ENCODE measurements at regions not wholly inside any gene's neighbourhood (a gene's known extent, or its start where the extent isn't known, plus 50 kb on each side); places are given as distances from the start of the nearest gene placed in this dataset.

DNA sequence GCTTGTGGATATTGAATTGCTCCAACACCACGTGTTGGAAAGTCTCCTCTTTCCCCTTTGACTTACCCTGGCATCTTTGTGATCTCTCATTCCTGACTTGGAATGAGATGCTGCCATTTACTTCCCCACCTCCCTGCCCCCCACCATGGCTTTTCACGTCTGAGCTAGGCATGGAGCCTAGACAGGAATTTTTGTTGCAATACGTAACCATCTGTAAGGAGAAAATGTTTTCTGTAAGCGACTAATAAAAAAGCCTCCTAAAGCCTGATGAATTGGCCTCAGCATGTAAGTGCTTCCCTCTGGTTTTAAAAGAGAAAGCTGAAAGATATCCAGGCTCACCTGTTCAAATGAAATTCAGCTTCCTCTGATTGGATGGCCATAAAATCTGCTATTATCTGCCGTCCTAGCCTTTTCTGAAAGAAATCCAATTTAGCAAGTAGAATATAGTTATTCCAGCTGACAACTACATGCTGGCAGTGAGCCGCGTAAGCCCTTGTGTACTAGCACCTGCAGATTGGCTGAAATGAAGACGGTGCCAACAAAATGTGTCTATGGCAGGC is 200.1 kb downstream of the NSG2 start:
- Histone ChIP-seq H3K27ac (ENCODE audit: low read depth, low read length) (no peak overlapping the region), H3K9ac (ENCODE audit: low read length in 5 of 5) (no peak overlapping the region), H3K4me1 (ENCODE audit: control insufficient read depth in 5 of 5, insufficient read depth in 5 of 5, low read length in 5 of 5) (peaks cover 0 to 7% (median 0%) of the 10 kb centered on the region in 5 donors), H3K36me3 (ENCODE audit: control insufficient read depth in 5 of 5, insufficient read depth in 5 of 5, low read length in 5 of 5) (no peaks in the 10 kb centered on the region), H3K9me3 (ENCODE audit: control insufficient read depth in 5 of 5, low read length in 5 of 5) (peaks cover 0 to 4% (median 0%) of the 10 kb centered on the region in 5 donors), H3K27me3 (ENCODE audit: control insufficient read depth in 5 of 5, insufficient read depth in 4 of 5, low read length in 5 of 5) (peaks cover 0 to 14% (median 0%) of the 10 kb centered on the region in 5 donors), H3K4me3 (ENCODE audit: low read depth in 1 of 5, low read length in 5 of 5) (no peak overlapping the region)

DNA sequence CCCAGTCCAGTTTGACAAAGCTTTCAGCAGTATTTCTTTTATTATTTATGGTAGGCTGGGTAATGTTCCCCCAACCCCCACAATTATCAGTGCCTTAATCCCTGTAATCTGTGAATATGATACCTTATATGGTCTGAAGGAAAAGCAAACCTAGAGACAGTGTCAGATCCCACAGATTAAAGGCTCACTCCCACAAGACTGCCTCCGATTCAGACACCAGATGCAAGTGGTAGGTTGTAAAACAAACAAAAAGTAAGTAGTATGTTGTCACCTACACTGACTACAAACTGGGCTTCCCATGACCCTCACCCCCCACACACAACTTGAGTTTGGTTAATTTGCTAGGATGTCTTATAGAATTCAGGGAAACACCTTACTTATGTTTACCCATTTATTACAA is 201.2 kb downstream of the NSG2 start:
- Histone ChIP-seq H3K27me3 (ENCODE audit: control insufficient read depth in 5 of 5, insufficient read depth in 4 of 5, low read length in 5 of 5) (peaks cover 0 to 8% (median 0%) of the 10 kb centered on the region in 5 donors), H3K4me1 (ENCODE audit: control insufficient read depth in 5 of 5, insufficient read depth in 5 of 5, low read length in 5 of 5) (peaks cover 0 to 7% (median 0%) of the 10 kb centered on the region in 5 donors), H3K4me3 (ENCODE audit: low read depth in 1 of 5, low read length in 5 of 5) (no peak overlapping the region), H3K9ac (ENCODE audit: low read length in 5 of 5) (no peak overlapping the region), H3K36me3 (ENCODE audit: control insufficient read depth in 5 of 5, insufficient read depth in 5 of 5, low read length in 5 of 5) (no peaks in the 10 kb centered on the region), H3K27ac (ENCODE audit: low read depth, low read length) (no peak overlapping the region), H3K9me3 (ENCODE audit: control insufficient read depth in 5 of 5, low read length in 5 of 5) (peaks cover 0 to 4% (median 0%) of the 10 kb centered on the region in 5 donors)

DNA sequence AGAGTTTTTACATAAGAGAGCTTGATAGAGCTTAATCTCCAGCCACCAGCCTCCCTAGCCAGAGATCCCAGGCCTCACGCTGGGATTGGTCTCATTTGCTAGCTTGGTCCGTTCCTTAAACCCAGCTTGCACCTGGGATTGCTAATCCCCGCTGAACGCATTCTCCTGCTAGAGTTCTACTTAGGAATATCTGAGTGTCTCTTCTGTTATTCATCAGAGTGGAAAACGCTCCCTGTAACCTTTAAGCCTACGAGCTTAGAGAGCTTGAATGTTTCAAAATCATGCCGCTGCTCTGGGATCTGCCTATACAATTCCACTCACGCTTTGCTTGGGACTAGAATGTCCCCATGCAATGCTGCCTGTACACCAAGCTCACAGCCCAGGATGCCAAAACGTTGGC is 201.8 kb downstream of the NSG2 start:
- no peak overlapping the region for H3K4me3 ChIP-seq (ENCODE audit: low read depth in 1 of 5, low read length in 5 of 5)
- H3K9me3 ChIP-seq (ENCODE audit: control insufficient read depth in 5 of 5, low read length in 5 of 5) = peaks cover 0 to 4% (median 0%) of the 10 kb centered on the region in 5 donors
- H3K27ac ChIP-seq (ENCODE audit: low read depth, low read length) = no peak overlapping the region
- no peaks in the 10 kb centered on the region for H3K36me3 ChIP-seq (ENCODE audit: control insufficient read depth in 5 of 5, insufficient read depth in 5 of 5, low read length in 5 of 5)
- peaks cover 0 to 7% (median 0%) of the 10 kb centered on the region in 5 donors for H3K27me3 ChIP-seq (ENCODE audit: control insufficient read depth in 5 of 5, insufficient read depth in 4 of 5, low read length in 5 of 5)
- H3K9ac ChIP-seq (ENCODE audit: low read length in 5 of 5) = no peak overlapping the region
- H3K4me1 ChIP-seq (ENCODE audit: control insufficient read depth in 5 of 5, insufficient read depth in 5 of 5, low read length in 5 of 5) = peaks cover 0 to 7% (median 0%) of the 10 kb centered on the region in 5 donors

DNA sequence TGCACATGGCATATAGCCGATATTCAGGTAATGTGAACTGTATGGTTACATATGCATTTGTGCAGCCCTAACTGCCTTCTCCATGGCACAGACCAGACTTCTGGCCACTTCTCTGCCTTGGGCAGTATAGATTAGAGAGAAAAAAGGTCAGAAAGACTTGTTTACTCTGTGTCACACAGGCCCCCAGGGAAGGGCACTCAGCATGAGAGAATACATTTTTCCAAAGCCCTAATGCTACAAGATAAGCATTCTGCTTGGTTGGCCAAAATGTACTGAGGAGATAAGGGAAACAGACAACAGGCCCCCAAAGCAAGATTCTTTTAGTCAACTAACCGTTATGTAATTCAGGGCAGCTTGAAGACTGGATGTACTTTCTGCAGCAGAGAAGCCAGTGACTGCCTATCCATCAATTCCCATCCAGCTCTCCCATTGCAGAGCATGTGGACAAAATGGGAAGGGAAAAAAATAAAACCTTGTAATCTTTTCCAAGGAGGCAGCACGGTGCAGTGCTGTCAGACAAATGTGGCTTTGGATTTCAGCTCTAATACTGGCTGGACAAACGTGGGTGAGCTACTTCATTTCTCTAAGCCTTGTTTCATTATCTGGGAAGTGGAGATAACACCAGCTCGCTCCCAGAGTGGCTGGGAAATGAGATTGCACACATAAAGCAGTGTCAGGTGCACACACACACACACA is 205.9 kb downstream of the NSG2 start:
- H3K4me1 ChIP-seq (ENCODE audit: control insufficient read depth in 5 of 5, insufficient read depth in 5 of 5, low read length in 5 of 5) = no peaks in the 10 kb centered on the region
- H3K4me3 ChIP-seq (ENCODE audit: low read depth in 1 of 5, low read length in 5 of 5) = no peak overlapping the region
- peaks cover 0 to 4% (median 0%) of the 10 kb centered on the region in 5 donors for H3K27me3 ChIP-seq (ENCODE audit: control insufficient read depth in 5 of 5, insufficient read depth in 4 of 5, low read length in 5 of 5)
- peaks cover 0 to under 1% (median 0%) of the 10 kb centered on the region in 5 donors for H3K9me3 ChIP-seq (ENCODE audit: control insufficient read depth in 5 of 5, low read length in 5 of 5)
- no peak overlapping the region for H3K27ac ChIP-seq (ENCODE audit: low read depth, low read length)
- no peak overlapping the region for H3K9ac ChIP-seq (ENCODE audit: low read length in 5 of 5)
- H3K36me3 ChIP-seq (ENCODE audit: control insufficient read depth in 5 of 5, insufficient read depth in 5 of 5, low read length in 5 of 5) = no peaks in the 10 kb centered on the region

DNA sequence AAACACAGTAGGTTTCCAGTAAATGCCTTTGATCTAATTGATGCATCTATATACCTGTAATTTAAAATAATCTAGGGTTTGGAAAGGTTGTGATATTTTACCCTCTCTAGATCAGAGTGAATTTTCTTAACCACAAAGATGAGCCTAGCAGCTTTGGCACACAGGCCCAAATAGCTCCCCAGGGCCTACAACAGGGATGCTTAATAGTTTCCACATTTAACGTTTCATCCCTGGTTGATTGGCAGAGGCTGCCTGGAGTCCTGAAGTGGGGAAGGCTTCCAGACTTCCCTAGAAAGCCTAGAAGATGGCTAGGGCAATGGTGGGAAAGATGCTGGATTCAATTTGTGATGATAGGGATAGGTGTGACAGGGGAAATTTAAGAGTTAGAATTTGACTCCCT is 206.6 kb downstream of the NSG2 start:
- peaks cover 0 to 4% (median 0%) of the 10 kb centered on the region in 5 donors for H3K27me3 ChIP-seq (ENCODE audit: control insufficient read depth in 5 of 5, insufficient read depth in 4 of 5, low read length in 5 of 5)
- no peaks in the 10 kb centered on the region for H3K4me1 ChIP-seq (ENCODE audit: control insufficient read depth in 5 of 5, insufficient read depth in 5 of 5, low read length in 5 of 5)
- H3K36me3 ChIP-seq (ENCODE audit: control insufficient read depth in 5 of 5, insufficient read depth in 5 of 5, low read length in 5 of 5) = no peaks in the 10 kb centered on the region
- no peak overlapping the region for H3K9ac ChIP-seq (ENCODE audit: low read length in 5 of 5)
- no peak overlapping the region for H3K4me3 ChIP-seq (ENCODE audit: low read depth in 1 of 5, low read length in 5 of 5)
- no peak overlapping the region for H3K27ac ChIP-seq (ENCODE audit: low read depth, low read length)
- H3K9me3 ChIP-seq (ENCODE audit: control insufficient read depth in 5 of 5, low read length in 5 of 5) = peaks cover 0 to 2% (median 0%) of the 10 kb centered on the region in 5 donors

DNA sequence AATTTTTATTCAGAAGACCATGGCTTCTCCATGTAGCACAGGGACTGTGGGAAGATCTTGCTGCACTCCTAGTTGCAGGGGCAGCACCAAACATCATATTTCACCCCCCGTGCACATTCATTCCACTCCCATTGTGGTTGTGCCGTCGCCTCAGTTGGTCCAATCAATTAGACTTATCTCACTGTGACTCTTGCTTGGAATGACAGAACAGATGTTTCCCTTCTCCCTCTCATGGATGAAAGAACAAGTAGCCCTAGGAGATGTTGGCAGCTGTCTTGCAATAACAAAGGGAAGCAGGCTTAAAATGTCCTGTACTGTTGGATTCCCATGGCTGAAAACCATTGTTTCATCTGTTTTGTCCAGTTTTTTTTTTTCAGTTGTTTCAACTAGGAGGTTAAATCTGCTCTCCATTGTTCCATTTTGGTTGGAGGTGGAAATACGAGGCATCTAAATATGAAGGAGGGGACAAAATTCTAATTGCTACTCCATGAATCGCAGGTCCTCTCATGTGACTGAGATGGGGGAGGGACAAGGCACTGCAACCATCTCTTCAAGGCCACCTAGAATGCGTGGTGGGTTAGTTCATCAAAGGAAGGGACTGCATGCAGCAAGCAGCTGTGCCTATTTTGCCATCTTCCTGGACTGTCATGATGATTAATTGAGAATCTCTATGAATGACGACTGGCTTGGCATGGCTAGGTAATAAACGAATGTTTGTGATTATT is 214.4 kb downstream of the NSG2 start:
- Histone ChIP-seq H3K9ac (ENCODE audit: low read length in 5 of 5) (no peak overlapping the region), H3K4me3 (ENCODE audit: low read depth in 1 of 5, low read length in 5 of 5) (no peak overlapping the region), H3K4me1 (ENCODE audit: control insufficient read depth in 5 of 5, insufficient read depth in 5 of 5, low read length in 5 of 5) (no peaks in the 10 kb centered on the region), H3K9me3 (ENCODE audit: control insufficient read depth in 5 of 5, low read length in 5 of 5) (peaks cover 0 to 5% (median 0%) of the 10 kb centered on the region in 5 donors), H3K36me3 (ENCODE audit: control insufficient read depth in 5 of 5, insufficient read depth in 5 of 5, low read length in 5 of 5) (no peaks in the 10 kb centered on the region), H3K27me3 (ENCODE audit: control insufficient read depth in 5 of 5, insufficient read depth in 4 of 5, low read length in 5 of 5) (peaks cover 0 to 3% (median 0%) of the 10 kb centered on the region in 5 donors), H3K27ac (ENCODE audit: low read depth, low read length) (no peak overlapping the region)

GRCh38 chr5:174271316-174271715 is 225.8 kb downstream of the NSG2 start:
- H3K4me3 ChIP-seq (ENCODE audit: low read depth in 1 of 5, low read length in 5 of 5) = no peak overlapping the region
- H3K9me3 ChIP-seq (ENCODE audit: control insufficient read depth in 5 of 5, low read length in 5 of 5) = peaks cover 0 to 16% (median 8%) of the 10 kb centered on the region in 5 donors
- H3K27ac ChIP-seq (ENCODE audit: low read depth, low read length) = no peak overlapping the region
- H3K9ac ChIP-seq (ENCODE audit: low read length in 5 of 5) = no peak overlapping the region
- H3K4me1 ChIP-seq (ENCODE audit: control insufficient read depth in 5 of 5, insufficient read depth in 5 of 5, low read length in 5 of 5) = no peaks in the 10 kb centered on the region
- H3K27me3 ChIP-seq (ENCODE audit: control insufficient read depth in 5 of 5, insufficient read depth in 4 of 5, low read length in 5 of 5) = no peaks in the 10 kb centered on the region
- no peaks in the 10 kb centered on the region for H3K36me3 ChIP-seq (ENCODE audit: control insufficient read depth in 5 of 5, insufficient read depth in 5 of 5, low read length in 5 of 5)

DNA sequence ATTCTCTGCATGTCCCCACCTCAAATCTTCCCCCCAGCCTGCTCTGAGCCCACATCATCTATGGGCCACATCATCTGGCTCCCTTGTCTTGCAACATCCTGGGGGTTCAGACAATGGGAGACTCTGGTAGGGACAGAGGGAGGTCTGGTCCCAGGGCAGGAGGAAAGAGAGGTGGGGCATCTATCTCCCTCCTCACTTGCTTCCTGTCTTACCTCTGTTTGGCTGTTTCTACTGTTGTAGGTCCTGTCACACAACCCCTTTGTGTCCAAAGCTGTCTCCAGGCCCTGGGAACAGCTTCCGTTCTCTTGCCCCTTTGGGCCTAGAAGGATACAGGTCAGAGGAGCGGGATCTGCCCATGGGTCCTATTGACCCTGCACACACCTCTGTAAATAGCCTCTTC is 227.2 kb downstream of the NSG2 start:
- Histone ChIP-seq H3K4me1 (ENCODE audit: control insufficient read depth in 5 of 5, insufficient read depth in 5 of 5, low read length in 5 of 5) (no peaks in the 10 kb centered on the region), H3K36me3 (ENCODE audit: control insufficient read depth in 5 of 5, insufficient read depth in 5 of 5, low read length in 5 of 5) (no peaks in the 10 kb centered on the region), H3K27me3 (ENCODE audit: control insufficient read depth in 5 of 5, insufficient read depth in 4 of 5, low read length in 5 of 5) (no peaks in the 10 kb centered on the region), H3K9ac (ENCODE audit: low read length in 5 of 5) (no peak overlapping the region), H3K27ac (ENCODE audit: low read depth, low read length) (no peak overlapping the region), H3K4me3 (ENCODE audit: low read depth in 1 of 5, low read length in 5 of 5) (no peak overlapping the region), H3K9me3 (ENCODE audit: control insufficient read depth in 5 of 5, low read length in 5 of 5) (peaks cover 0 to 16% (median 10%) of the 10 kb centered on the region in 5 donors)

DNA sequence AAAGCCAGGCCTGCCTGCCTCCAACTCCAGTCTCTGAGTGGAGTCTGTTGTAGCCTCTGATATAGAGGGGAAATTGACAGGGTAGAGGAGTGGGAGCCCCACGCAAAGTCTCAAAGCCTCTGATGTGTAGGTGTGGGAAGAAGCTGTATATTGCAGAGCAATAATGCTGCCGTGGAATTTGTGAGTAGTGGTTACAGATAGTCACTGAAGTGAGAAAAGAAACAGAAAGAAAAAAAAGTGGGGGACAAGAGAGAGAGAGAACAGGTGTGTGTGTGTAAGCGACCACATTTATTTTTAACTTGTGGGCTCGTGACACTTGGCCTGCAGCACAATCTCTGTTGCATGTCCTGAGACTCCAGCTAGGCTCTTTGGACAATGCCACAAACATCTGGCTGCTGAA is 227.8 kb downstream of the NSG2 start:
- Histone ChIP-seq H3K9ac (ENCODE audit: low read length in 5 of 5) (no peak overlapping the region), H3K9me3 (ENCODE audit: control insufficient read depth in 5 of 5, low read length in 5 of 5) (peaks cover 0 to 16% (median 10%) of the 10 kb centered on the region in 5 donors), H3K27me3 (ENCODE audit: control insufficient read depth in 5 of 5, insufficient read depth in 4 of 5, low read length in 5 of 5) (no peaks in the 10 kb centered on the region), H3K4me1 (ENCODE audit: control insufficient read depth in 5 of 5, insufficient read depth in 5 of 5, low read length in 5 of 5) (no peaks in the 10 kb centered on the region), H3K27ac (ENCODE audit: low read depth, low read length) (no peak overlapping the region), H3K4me3 (ENCODE audit: low read depth in 1 of 5, low read length in 5 of 5) (no peak overlapping the region), H3K36me3 (ENCODE audit: control insufficient read depth in 5 of 5, insufficient read depth in 5 of 5, low read length in 5 of 5) (no peaks in the 10 kb centered on the region)

DNA sequence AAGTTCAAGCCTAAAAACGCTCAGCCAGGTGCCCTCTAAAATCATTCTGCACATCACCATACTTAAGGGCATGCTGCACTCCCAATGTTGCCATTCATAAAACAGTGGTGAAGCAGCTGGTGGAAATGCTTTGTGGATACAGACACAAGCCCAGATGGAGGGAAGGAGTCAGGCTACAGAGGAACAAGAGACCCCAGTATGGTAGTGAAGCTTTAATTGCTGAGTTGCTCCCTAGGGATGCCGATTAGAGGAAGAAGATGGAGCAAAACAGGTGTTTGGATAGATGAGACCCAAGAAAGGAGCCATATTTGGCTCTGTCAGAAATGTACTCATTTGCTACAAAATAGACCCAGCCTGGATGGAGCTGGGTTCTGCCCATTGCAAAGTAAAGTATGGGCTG is 230.5 kb downstream of the NSG2 start:
- Histone ChIP-seq H3K9me3 (ENCODE audit: control insufficient read depth in 5 of 5, low read length in 5 of 5) (peaks cover 0 to 13% (median 5%) of the 10 kb centered on the region in 5 donors), H3K36me3 (ENCODE audit: control insufficient read depth in 5 of 5, insufficient read depth in 5 of 5, low read length in 5 of 5) (no peaks in the 10 kb centered on the region), H3K4me1 (ENCODE audit: control insufficient read depth in 5 of 5, insufficient read depth in 5 of 5, low read length in 5 of 5) (no peaks in the 10 kb centered on the region), H3K4me3 (ENCODE audit: low read depth in 1 of 5, low read length in 5 of 5) (no peak overlapping the region), H3K27me3 (ENCODE audit: control insufficient read depth in 5 of 5, insufficient read depth in 4 of 5, low read length in 5 of 5) (no peaks in the 10 kb centered on the region), H3K9ac (ENCODE audit: low read length in 5 of 5) (no peak overlapping the region), H3K27ac (ENCODE audit: low read depth, low read length) (no peak overlapping the region)
